Fibroblast of lung (primary cell): ENCODE measurements at regions not wholly inside any gene's neighbourhood (a gene's known extent, or its start where the extent isn't known, plus 50 kb on each side); places are given as distances from the start of the nearest gene placed in this dataset.

Source experiments
- DNase-seq, 2 donors: peaks; one replicate each; pipeline versions ENCODE4 v3.0.0 to v3.0.0-alpha.2; 2010; ENCODE audit warnings: low read depth in 2 of 2
- H2AFZ ChIP-seq: 2 replicates; pipeline ENCODE4 v1.5.1; 2012; ENCODE audit warnings: low read length, control low read depth, inconsistent platforms
- H3K27ac ChIP-seq: 2 replicates; pipeline ENCODE4 v1.5.1; 2011; ENCODE audit warnings: low read length, control low read depth; ENCODE audit not compliant: insufficient read depth
- H3K27me3 ChIP-seq: 2 replicates; pipeline ENCODE4 v1.5.1; 2011; ENCODE audit warnings: mild to moderate bottlenecking, low read length; ENCODE audit not compliant: control insufficient read depth, insufficient read depth
- H3K36me3 ChIP-seq: 2 replicates; pipeline ENCODE4 v1.5.1; 2011; ENCODE audit warnings: low read length; ENCODE audit not compliant: control insufficient read depth, insufficient read depth
- H3K4me1 ChIP-seq: 2 replicates; pipeline ENCODE4 v1.5.1; 2011; ENCODE audit warnings: low read length; ENCODE audit not compliant: control insufficient read depth, insufficient read depth; ENCODE audit errors: extremely low read depth
- H3K4me2 ChIP-seq: 2 replicates; pipeline ENCODE4 v1.5.1; 2011; ENCODE audit warnings: low read length, control low read depth; ENCODE audit not compliant: insufficient read depth; ENCODE audit errors: extremely low read depth
- H3K4me3 ChIP-seq, 4 experiments: fragments of 200-600 bp in 1 of 4; sonication (generic) in 1 of 4; replicated peaks in 1 of 4; 2 replicates each; pipeline ENCODE4 v1.5.1; 2011 to 2016; ENCODE audit warnings: low read length in 4 of 4, low read depth in 3 of 4, mild to moderate bottlenecking in 3 of 4, control low read depth in 2 of 4, inconsistent platforms in 1 of 4, mixed read lengths in 1 of 4; ENCODE audit not compliant: insufficient read depth in 1 of 4; ENCODE audit errors: control extremely low read depth in 1 of 4
- H3K79me2 ChIP-seq: 2 replicates; pipeline ENCODE4 v1.5.1; 2012; ENCODE audit warnings: mild to moderate bottlenecking, low read length, inconsistent platforms; ENCODE audit not compliant: control insufficient read depth, insufficient read depth
- H3K9ac ChIP-seq: 2 replicates; pipeline ENCODE4 v1.5.1; 2011; ENCODE audit warnings: mild to moderate bottlenecking, low read length, control low read depth; ENCODE audit not compliant: insufficient read depth
- H3K9me3 ChIP-seq: 2 replicates; pipeline ENCODE4 v1.5.1; 2012; ENCODE audit warnings: low read depth, low read length; ENCODE audit not compliant: control insufficient read depth, insufficient read depth
- H4K20me1 ChIP-seq: 2 replicates; pipeline ENCODE4 v1.5.1; 2011; ENCODE audit warnings: low read length; ENCODE audit not compliant: control insufficient read depth, insufficient read depth; ENCODE audit errors: extremely low read depth
- CTCF ChIP-seq, 2 donors: IDR thresholded peaks in 1 of 2; conservative IDR thresholded peaks in 1 of 2; 1 replicate in 1 of 2; 2 replicates in 1 of 2; pipeline ENCODE4 v1.5.1; 2011 to 2012; ENCODE audit warnings: low read length in 2 of 2, control low read depth in 1 of 2, inconsistent platforms in 1 of 2, low read depth in 1 of 2, mild to moderate bottlenecking in 1 of 2
- EZH2 ChIP-seq: IDR thresholded peaks from 2 replicates; pipeline ENCODE4 v1.5.1; 2012; ENCODE audit warnings: low read length, control low read depth, mild to moderate bottlenecking; ENCODE audit errors: missing control alignments

GRCh38 chr13:33479105-33479504 lies 193.6 kb upstream of the STARD13 start:
- H4K20me1 ChIP-seq: no peaks in the 10 kb centered on the region
- TF ChIP-seq EZH2 (no peak), CTCF (conservative IDR thresholded peaks at IDR 0.05 in 1 of 2, IDR thresholded peaks at IDR 0.05 in 1 of 2; ENCODE audit: low read depth in 1 of 2, low read length in 2 of 2) (no peak)
- no peaks in the 10 kb centered on the region for H3K4me1 ChIP-seq
- no peak overlapping the region for H3K4me2 ChIP-seq
- H3K4me3 ChIP-seq: no peak overlapping the region
- no peak overlapping the region for H2AFZ ChIP-seq
- H3K9me3 ChIP-seq: no peaks in the 10 kb centered on the region
- no peak overlapping the region for H3K27ac ChIP-seq
- no peak for DNase-seq
- H3K27me3 ChIP-seq: no peaks in the 10 kb centered on the region
- H3K36me3 ChIP-seq: no peaks in the 10 kb centered on the region
- no peak overlapping the region for H3K9ac ChIP-seq
- no peaks in the 10 kb centered on the region for H3K79me2 ChIP-seq

- DNase-seq: peak in 1 of 2 donors; percentile 36
- H3K4me1 ChIP-seq: no peaks in the 10 kb centered on the region
- no peak overlapping the region for H2AFZ ChIP-seq
- H3K4me2 ChIP-seq: no peak overlapping the region
- H3K9me3 ChIP-seq: no peaks in the 10 kb centered on the region
- H3K36me3 ChIP-seq: no peaks in the 10 kb centered on the region
- no peak overlapping the region for H3K4me3 ChIP-seq
- no peak overlapping the region for H3K27ac ChIP-seq
- no peaks in the 10 kb centered on the region for H3K27me3 ChIP-seq
- no peak for TF ChIP-seq CTCF (conservative IDR thresholded peaks at IDR 0.05 in 1 of 2, IDR thresholded peaks at IDR 0.05 in 1 of 2; ENCODE audit: low read depth in 1 of 2, low read length in 2 of 2)
- H4K20me1 ChIP-seq: no peaks in the 10 kb centered on the region
- no peak overlapping the region for H3K9ac ChIP-seq
- H3K79me2 ChIP-seq: no peaks in the 10 kb centered on the region
Measured at GRCh38 chr13:33480561-33480960, 195.0 kb upstream of the STARD13 start.

- no peak overlapping the region for H3K27ac ChIP-seq
- no peak overlapping the region for H3K4me2 ChIP-seq
- DNase-seq: peak in 1 of 2 donors; percentile 63
- no peaks in the 10 kb centered on the region for H4K20me1 ChIP-seq
- no peak overlapping the region for H2AFZ ChIP-seq
- no peaks in the 10 kb centered on the region for H3K79me2 ChIP-seq
- H3K4me3 ChIP-seq: no peak overlapping the region
- no peaks in the 10 kb centered on the region for H3K27me3 ChIP-seq
- no peaks in the 10 kb centered on the region for H3K36me3 ChIP-seq
- TF ChIP-seq CTCF (conservative IDR thresholded peaks at IDR 0.05 in 1 of 2, IDR thresholded peaks at IDR 0.05 in 1 of 2; ENCODE audit: low read depth in 1 of 2, low read length in 2 of 2) (no peak), EZH2 (no peak)
- no peaks in the 10 kb centered on the region for H3K9me3 ChIP-seq
- no peak overlapping the region for H3K9ac ChIP-seq
- H3K4me1 ChIP-seq: no peaks in the 10 kb centered on the region
Measured at GRCh38 chr13:33483471-33483870, 197.9 kb upstream of the STARD13 start.
